HCT116 (cell line): ENCODE measurements at regions not wholly inside any gene's neighbourhood (a gene's known extent, or its start where the extent isn't known, plus 50 kb on each side); places are given as distances from the start of the nearest gene placed in this dataset.
A peak's percentile ranks its signal among the peaks of the same experiment; 100 is the strongest.

Source experiments
- ATAC-seq: fragments of 200-7000 bp; cut with Tn5 transposase; 2 replicates; pipeline ENCODE4 v1.9.1; 2020; ENCODE audit warnings: mild to moderate bottlenecking, moderate library complexity
- BruUV-seq: library from RNA; stranded (reverse); fragments of 400-500 nt; replicated peaks from 2 replicates; lab custom pipeline; 2021; lab: Mats Ljungman, UMichigan
- CTCF ChIA-PET: fragments of 300-600 bp; sonication (Branson Sonifier 250); formaldehyde crosslinking; loops from one replicate; lab custom pipeline; 2021; ENCODE audit warnings: antibody characterized with exemption; lab: Charles Lee
- POLR2A ChIA-PET: fragments of 300-600, 350-600 bp; sonication (Branson Sonifier 250); formaldehyde crosslinking; loops from one replicate; lab custom pipeline; 2021; ENCODE audit warnings: antibody characterized with exemption; lab: Charles Lee
- RAD21 ChIA-PET, 2 experiments: fragments of 300-600 bp; sonication (Branson Sonifier 250); formaldehyde crosslinking; loops; one replicate each; lab custom pipeline; 2023; ENCODE audit warnings: low total read pairs in 2 of 2; ENCODE audit not compliant: uncharacterized antibody in 2 of 2, unreplicated experiment in 2 of 2, low non-redundant PET in 1 of 2; lab: Charles Lee
- DNase-seq: peaks from one replicate; pipeline ENCODE4 v3.0.0-alpha.2; 2010; ENCODE audit warnings: low read depth, low spot score
- H2AFZ ChIP-seq: fragments of 200-600 bp; shearing (Covaris generic), sonication (generic); 2 replicates; pipeline ENCODE4 v1.6.1; 2017; ENCODE audit warnings: low read depth, mixed run types, mixed read lengths, antibody characterized with exemption, low read length; ENCODE audit not compliant: poor library complexity, severe bottlenecking
- H3K27ac ChIP-seq: 2 replicates; pipeline ENCODE4 v1.5.1; 2012; ENCODE audit warnings: low read depth, low read length
- H3K27me3 ChIP-seq: fragments of 200-600 bp; sonication (generic); 2 replicates; pipeline ENCODE4 v1.6.1; 2016; ENCODE audit warnings: mixed run types, low read length, mixed read lengths; ENCODE audit not compliant: insufficient read depth
- H3K36me3 ChIP-seq, 2 experiments: fragments of 200-500 bp in 1 of 2; fragments of 200-600 bp in 1 of 2; sonication (Bioruptor generic) in 1 of 2; sonication (generic) in 1 of 2; 2 replicates each; pipeline versions ENCODE4 v1.5.1 to v1.6.1; 2014 to 2016; ENCODE audit warnings: low read length in 2 of 2, inconsistent platforms in 1 of 2, mixed read lengths in 1 of 2, mixed run types in 1 of 2; ENCODE audit not compliant: insufficient read depth in 2 of 2, control insufficient read depth in 1 of 2
- H3K4me1 ChIP-seq, 2 experiments: fragments of 200-600 bp in 1 of 2; sonication (generic) in 1 of 2; 2 replicates each; pipeline versions ENCODE4 v1.5.1 to v1.6.1; 2012 to 2017; ENCODE audit warnings: low read length in 2 of 2, inconsistent platforms in 1 of 2, mild to moderate bottlenecking in 1 of 2, mixed read lengths in 1 of 2, mixed run types in 1 of 2, moderate library complexity in 1 of 2; ENCODE audit not compliant: insufficient read depth in 2 of 2, control insufficient read depth in 1 of 2
- H3K4me2 ChIP-seq: fragments of 200-600 bp; sonication (generic); 2 replicates; pipeline ENCODE4 v1.6.1; 2017; ENCODE audit warnings: mixed run types, low read length, mixed read lengths
- H3K4me3 ChIP-seq, 2 experiments: fragments of 200-600 bp in 1 of 2; sonication (generic) in 1 of 2; replicated peaks in 1 of 2; 2 replicates each; pipeline ENCODE4 v1.5.1; 2011 to 2016; ENCODE audit warnings: low read length in 2 of 2, control low read depth in 1 of 2, low read depth in 1 of 2, mild to moderate bottlenecking in 1 of 2, mixed read lengths in 1 of 2, mixed run types in 1 of 2
- H3K79me2 ChIP-seq: fragments of 200-600 bp; sonication (generic); 2 replicates; pipeline ENCODE4 v1.6.1; 2017; ENCODE audit warnings: mild to moderate bottlenecking, mixed run types, low read length, moderate library complexity, mixed read lengths; ENCODE audit not compliant: insufficient read depth
- H3K9ac ChIP-seq: fragments of 200-600 bp; sonication (generic); 2 replicates; pipeline ENCODE4 v1.6.1; 2016; ENCODE audit warnings: low read length, mixed read lengths
- H3K9me2 ChIP-seq: fragments of 200-600 bp; sonication (generic), shearing (Covaris generic); 2 replicates; pipeline ENCODE4 v1.6.1; 2017; ENCODE audit warnings: mixed run types, mild to moderate bottlenecking, moderate library complexity; ENCODE audit not compliant: insufficient read depth
- H3K9me3 ChIP-seq, 2 experiments: fragments of 200-500 bp in 1 of 2; fragments of 200-600 bp in 1 of 2; sonication (Bioruptor generic) in 1 of 2; sonication (generic) in 1 of 2; 2 replicates each; pipeline ENCODE4 v1.6.1; 2014 to 2017; ENCODE audit warnings: low read length in 2 of 2, mixed read lengths in 2 of 2, inconsistent platforms in 1 of 2, low read depth in 1 of 2, mild to moderate bottlenecking in 1 of 2, mixed run types in 1 of 2, moderate library complexity in 1 of 2; ENCODE audit not compliant: control insufficient read depth in 1 of 2, insufficient read depth in 1 of 2
- H4K20me1 ChIP-seq: fragments of 200-600 bp; sonication (generic), shearing (Covaris generic); 2 replicates; pipeline ENCODE4 v1.6.1; 2017; ENCODE audit warnings: mixed run types, mild to moderate bottlenecking, moderate library complexity; ENCODE audit not compliant: insufficient read depth
- CBX3 ChIP-seq: IDR thresholded peaks from 2 replicates; pipeline ENCODE4 v1.6.1; 2012; ENCODE audit warnings: low read depth
- CEBPB ChIP-seq: IDR thresholded peaks from 2 replicates; pipeline ENCODE4 v1.6.1; 2012; ENCODE audit warnings: low read depth
- CTCF ChIP-seq, 3 experiments: fragments of 200-600 bp in 1 of 3; sonication (generic) in 1 of 3; IDR thresholded peaks in 2 of 3; conservative IDR thresholded peaks in 1 of 3; 2 replicates each; pipeline ENCODE4 v1.5.1; 2012 to 2017; ENCODE audit warnings: low read depth in 2 of 3, low read length in 2 of 3, antibody characterized with exemption in 1 of 3, borderline replicate concordance in 1 of 3, control low read depth in 1 of 3, mild to moderate bottlenecking in 1 of 3, mixed read lengths in 1 of 3, mixed run types in 1 of 3, moderate library complexity in 1 of 3; ENCODE audit not compliant: insufficient read depth in 1 of 3
- EGR1 ChIP-seq: IDR thresholded peaks from 2 replicates; pipeline ENCODE4 v1.6.1; 2012; ENCODE audit warnings: low read depth
- EZH2 ChIP-seq: fragments of 200-600 bp; sonication (generic); IDR thresholded peaks from 2 replicates; pipeline ENCODE4 v1.6.1; 2017; ENCODE audit warnings: antibody characterized with exemption, mixed run types
- EZH2phosphoT487 ChIP-seq: fragments of 200-600 bp; IDR thresholded peaks from 2 replicates; pipeline ENCODE4 v1.6.1; 2018; ENCODE audit warnings: antibody characterized with exemption, borderline replicate concordance
- FOSL1 ChIP-seq: IDR thresholded peaks from 2 replicates; pipeline ENCODE4 v1.6.1; 2012; ENCODE audit warnings: low read depth
- JUND ChIP-seq: IDR thresholded peaks from 2 replicates; pipeline ENCODE4 v1.6.1; 2012
- SP1 ChIP-seq: IDR thresholded peaks from 2 replicates; pipeline ENCODE4 v1.6.1; 2012; ENCODE audit warnings: low read depth
- SRF ChIP-seq: IDR thresholded peaks from 2 replicates; pipeline ENCODE4 v1.6.1; 2012; ENCODE audit warnings: low read depth
- TCF7L2 ChIP-seq: IDR thresholded peaks from 2 replicates; pipeline ENCODE4 v1.7.0; 2011; ENCODE audit warnings: borderline replicate concordance, inconsistent platforms; ENCODE audit not compliant: insufficient read depth, insufficient read length; ENCODE audit errors: extremely low read depth
- intact Hi-C: fragments of 100-400 bp; cut with micrococcal nuclease; formaldehyde crosslinking; loops from 2 replicates; pipeline ENCODE4 v1.10.0; 2022
- TF ChIP-seq, protein P1 (sequence below): IDR thresholded peaks from 2 replicates; pipeline ENCODE4 v1.6.1; 2012
- TF ChIP-seq, protein P2 (sequence below): IDR thresholded peaks from 2 replicates; pipeline ENCODE4 v1.6.1; 2011; ENCODE audit warnings: mild to moderate bottlenecking, low read length, moderate library complexity; ENCODE audit not compliant: insufficient replicate concordance; ENCODE audit errors: extremely low read depth

- TF ChIP-seq EZH2 (no peak), FOSL1 (peak; percentile 19; the same call in 1 of the 2 replicates)
- TF ChIP-seq, all 23 proteins: peak for 1
These were observed 359.6 kb downstream of the BMP4 start for GRCh38 chr14:53596853-53597525.

GRCh38 chr14:53591816-53592215, 364.8 kb downstream of the BMP4 start:
- no peak overlapping the region for H3K9ac ChIP-seq
- no peaks in the 10 kb centered on the region for H3K9me3 ChIP-seq
- TF ChIP-seq TCF7L2, result no peak
- no peak for TF ChIP-seq EZH2
- no peak for TF ChIP-seq SRF
- no peak for TF ChIP-seq EGR1
- TF ChIP-seq, protein P1, sequence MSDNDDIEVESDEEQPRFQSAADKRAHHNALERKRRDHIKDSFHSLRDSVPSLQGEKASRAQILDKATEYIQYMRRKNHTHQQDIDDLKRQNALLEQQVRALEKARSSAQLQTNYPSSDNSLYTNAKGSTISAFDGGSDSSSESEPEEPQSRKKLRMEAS, result no peak
- TF ChIP-seq, protein P2, sequence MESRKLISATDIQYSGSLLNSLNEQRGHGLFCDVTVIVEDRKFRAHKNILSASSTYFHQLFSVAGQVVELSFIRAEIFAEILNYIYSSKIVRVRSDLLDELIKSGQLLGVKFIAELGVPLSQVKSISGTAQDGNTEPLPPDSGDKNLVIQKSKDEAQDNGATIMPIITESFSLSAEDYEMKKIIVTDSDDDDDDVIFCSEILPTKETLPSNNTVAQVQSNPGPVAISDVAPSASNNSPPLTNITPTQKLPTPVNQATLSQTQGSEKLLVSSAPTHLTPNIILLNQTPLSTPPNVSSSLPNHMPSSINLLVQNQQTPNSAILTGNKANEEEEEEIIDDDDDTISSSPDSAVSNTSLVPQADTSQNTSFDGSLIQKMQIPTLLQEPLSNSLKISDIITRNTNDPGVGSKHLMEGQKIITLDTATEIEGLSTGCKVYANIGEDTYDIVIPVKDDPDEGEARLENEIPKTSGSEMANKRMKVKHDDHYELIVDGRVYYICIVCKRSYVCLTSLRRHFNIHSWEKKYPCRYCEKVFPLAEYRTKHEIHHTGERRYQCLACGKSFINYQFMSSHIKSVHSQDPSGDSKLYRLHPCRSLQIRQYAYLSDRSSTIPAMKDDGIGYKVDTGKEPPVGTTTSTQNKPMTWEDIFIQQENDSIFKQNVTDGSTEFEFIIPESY, result no peak
- TF ChIP-seq EZH2phosphoT487, result no peak
- no peak for TF ChIP-seq JUND
- TF ChIP-seq SP1, result no peak
- TF ChIP-seq CBX3, result no peak
- no peak for TF ChIP-seq CTCF (IDR thresholded peaks at IDR 0.05 in 2 of 3, conservative IDR thresholded peaks at IDR 0.05 in 1 of 3; ENCODE audit: borderline replicate concordance in 1 of 3, insufficient read depth in 1 of 3, low read depth in 2 of 3, low read length in 2 of 3)
- no peak for TF ChIP-seq CEBPB

More at GRCh38 chr14:53596853-53597525, 359.6 kb downstream of the BMP4 start:
- Histone ChIP-seq H3K9ac (no peak overlapping the region), H3K36me3 (no peaks in the 10 kb centered on the region), H3K79me2 (no peaks in the 10 kb centered on the region), H3K27me3 (no peaks in the 10 kb centered on the region), H3K9me3 (no peaks in the 10 kb centered on the region), H3K9me2 (no peaks in the 10 kb centered on the region), H2AFZ (peak overlapping the region; percentile 20), H3K4me1 (peaks cover 5 to 9% of the 10 kb centered on the region in 2 experiments; a peak in 3 of 4 replicates), H3K4me2 (peak overlapping the region; percentile 14; the same call in 1 of the 2 replicates), H3K4me3 (no peak overlapping the region), H3K27ac (no peak overlapping the region), H4K20me1 (no peaks in the 10 kb centered on the region)
- POLR2A ChIA-PET, result no interaction called here
- CTCF ChIA-PET, result no interaction called here
- RAD21 ChIA-PET, result no interaction called here
- DNase-seq (no peak), ATAC-seq (0 out of 2 replicates have a peak, but pooled peaks have one; percentile 34)
- no TSS peak for BruUV-seq
- intact Hi-C loops, result no loop called here

More at GRCh38 chr14:53591816-53592215, 364.8 kb downstream of the BMP4 start:
- Histone ChIP-seq H3K27ac (no peak overlapping the region), H3K4me1 (peaks cover 2 to 4% of the 10 kb centered on the region in 2 experiments; a peak in 3 of 4 replicates), H3K27me3 (no peaks in the 10 kb centered on the region), H3K4me3 (no peak overlapping the region), H2AFZ (no peak overlapping the region), H3K4me2 (no peak overlapping the region), H3K36me3 (no peaks in the 10 kb centered on the region), H3K9me2 (no peaks in the 10 kb centered on the region), H4K20me1 (no peaks in the 10 kb centered on the region), H3K79me2 (no peaks in the 10 kb centered on the region)
- ATAC-seq (no peak), DNase-seq (no peak)
- CTCF ChIA-PET, result no interaction called here
- intact Hi-C loops, result no loop called here
- POLR2A ChIA-PET, result no interaction called here
- RAD21 ChIA-PET, result no interaction called here
- no TSS peak for BruUV-seq
